H1 (cell line): ENCODE measurements at regions not wholly inside any gene's neighbourhood (a gene's known extent, or its start where the extent isn't known, plus 50 kb on each side); places are given as distances from the start of the nearest gene placed in this dataset.

Source experiments
- CTCF ChIA-PET: fragments of 300-600 bp; sonication (Branson Sonifier 250); formaldehyde crosslinking; loops from one replicate; lab custom pipeline; 2021; ENCODE audit not compliant: partially characterized antibody; lab: Charles Lee
- POLR2A ChIA-PET: fragments of 300-600 bp; sonication (Branson Sonifier 250); formaldehyde crosslinking; loops from one replicate; lab custom pipeline; 2021; ENCODE audit warnings: inconsistent platforms; ENCODE audit not compliant: partially characterized antibody; lab: Charles Lee
- DNase-seq, 2 experiments: peaks; one replicate each; pipeline versions ENCODE4 v3.0.0 to v3.0.0-alpha.2; 2010 to 2022; ENCODE audit warnings: low spot score in 2 of 2, low read depth in 1 of 2, mixed read lengths in 1 of 2
- FAIRE-seq: peaks from 2 replicates; lab custom pipeline; 2011; peaks lifted over from hg19 to GRCh38; lab: Jason Lieb, UNC
- H2AFZ ChIP-seq: 2 replicates; pipeline ENCODE4 v1.8.1; 2012; ENCODE audit warnings: low read length, inconsistent platforms
- H2AK5ac ChIP-seq: 2 replicates; pipeline ENCODE4 v1.6.1; 2013; ENCODE audit warnings: low read depth, low read length
- H2BK120ac ChIP-seq: replicated peaks from 2 replicates; pipeline ENCODE3; 2013; ENCODE audit warnings: low read depth, low read length, inconsistent platforms
- H2BK12ac ChIP-seq: 2 replicates; pipeline ENCODE4 v1.6.1; 2013; ENCODE audit warnings: low read depth, low read length
- H2BK15ac ChIP-seq: 2 replicates; pipeline ENCODE4 v1.6.1; 2013; ENCODE audit warnings: low read length
- H2BK20ac ChIP-seq: 2 replicates; pipeline ENCODE4 v1.6.1; 2013; ENCODE audit warnings: low read length
- H2BK5ac ChIP-seq: 2 replicates; pipeline ENCODE4 v1.6.1; 2013; ENCODE audit warnings: low read depth, low read length
- H3K14ac ChIP-seq: 2 replicates; pipeline ENCODE4 v1.6.1; 2013; ENCODE audit warnings: inconsistent platforms; ENCODE audit not compliant: insufficient read length
- H3K18ac ChIP-seq: 2 replicates; pipeline ENCODE4 v1.6.1; 2013; ENCODE audit warnings: low read length; ENCODE audit errors: extremely low read depth
- H3K23ac ChIP-seq: 2 replicates; pipeline ENCODE4 v1.6.1; 2013; ENCODE audit warnings: inconsistent platforms; ENCODE audit not compliant: insufficient read length
- H3K23me2 ChIP-seq: 2 replicates; pipeline ENCODE4 v1.6.1; 2013; ENCODE audit warnings: low read depth, low read length
- H3K27ac ChIP-seq: 2 replicates; pipeline ENCODE4 v1.6.1; 2011; ENCODE audit warnings: low read depth, low read length, inconsistent platforms
- H3K27me3 ChIP-seq, 4 experiments: replicated peaks in 1 of 4; 1 replicate in 1 of 4; 2 replicates in 3 of 4; pipeline versions ENCODE4 v1.6.1 to v1.8.1; 2011 to 2013; ENCODE audit warnings: low read length in 3 of 4, mild to moderate bottlenecking in 3 of 4, inconsistent platforms in 2 of 4, mixed read lengths in 2 of 4, moderate library complexity in 1 of 4; ENCODE audit not compliant: control insufficient read depth in 3 of 4, insufficient read depth in 3 of 4; ENCODE audit errors: extremely low read depth in 1 of 4
- H3K36me3 ChIP-seq, 4 experiments: 2 replicates each; pipeline versions ENCODE4 v1.6.1 to v1.8.1; 2011 to 2013; ENCODE audit warnings: mild to moderate bottlenecking in 4 of 4, low read length in 3 of 4, moderate library complexity in 2 of 4, control low read depth in 1 of 4, inconsistent platforms in 1 of 4; ENCODE audit not compliant: insufficient read depth in 4 of 4, control insufficient read depth in 2 of 4
- H3K4ac ChIP-seq: replicated peaks from 2 replicates; pipeline ENCODE3; 2013; ENCODE audit warnings: low read length, low read depth, mixed read lengths, inconsistent platforms; ENCODE audit not compliant: insufficient read length
- H3K4me1 ChIP-seq, 4 experiments: replicated peaks in 1 of 4; 1 replicate in 1 of 4; 2 replicates in 3 of 4; pipeline versions ENCODE4 v1.6.1 to v1.8.1; 2011 to 2013; ENCODE audit warnings: low read length in 3 of 4, inconsistent platforms in 2 of 4, mixed read lengths in 1 of 4; ENCODE audit not compliant: insufficient read depth in 4 of 4, control insufficient read depth in 3 of 4
- H3K4me2 ChIP-seq, 2 experiments: 2 replicates each; pipeline versions ENCODE4 v1.6.1 to v1.8.1; 2011 to 2013; ENCODE audit warnings: low read depth in 2 of 2, low read length in 2 of 2, control low read depth in 1 of 2, inconsistent platforms in 1 of 2, mild to moderate bottlenecking in 1 of 2; ENCODE audit not compliant: insufficient read depth in 1 of 2
- H3K4me3 ChIP-seq, 4 experiments: fragments of 200-600, 300-600 bp in 1 of 4; sonication (generic), shearing (Covaris generic), sonication (Bioruptor Twin) in 1 of 4; 2 replicates each; pipeline versions ENCODE4 v1.5.1 to v1.8.1; 2011 to 2016; ENCODE audit warnings: low read length in 4 of 4, low read depth in 3 of 4, control low read depth in 2 of 4, inconsistent platforms in 2 of 4, mild to moderate bottlenecking in 2 of 4, mixed read lengths in 1 of 4, moderate library complexity in 1 of 4; ENCODE audit not compliant: insufficient read depth in 2 of 4; ENCODE audit errors: extremely low read depth in 1 of 4
- H3K56ac ChIP-seq: replicated peaks from 2 replicates; pipeline ENCODE3; 2013; ENCODE audit warnings: low read depth, mild to moderate bottlenecking, mixed read lengths, low read length, inconsistent platforms; ENCODE audit not compliant: insufficient read length
- H3K79me1 ChIP-seq: 2 replicates; pipeline ENCODE4 v1.6.1; 2013; ENCODE audit warnings: low read depth, low read length, control low read depth
- H3K79me2 ChIP-seq, 2 experiments: 2 replicates each; pipeline versions ENCODE4 v1.6.1 to v1.8.1; 2012 to 2013; ENCODE audit warnings: low read length in 2 of 2, mild to moderate bottlenecking in 2 of 2, inconsistent platforms in 1 of 2; ENCODE audit not compliant: insufficient read depth in 2 of 2, control insufficient read depth in 1 of 2
- H3K9ac ChIP-seq, 4 experiments: replicated peaks in 1 of 4; 1 replicate in 1 of 4; 2 replicates in 3 of 4; pipeline versions ENCODE4 v1.6.1 to v1.8.1; 2011 to 2013; ENCODE audit warnings: low read depth in 3 of 4, low read length in 3 of 4, control low read depth in 2 of 4, mild to moderate bottlenecking in 2 of 4, moderate library complexity in 2 of 4, inconsistent platforms in 1 of 4; ENCODE audit errors: extremely low read depth in 1 of 4
- H3K9me3 ChIP-seq, 2 experiments: 2 replicates each; pipeline versions ENCODE4 v1.6.1 to v1.8.1; 2012 to 2013; ENCODE audit warnings: mild to moderate bottlenecking in 2 of 2, moderate library complexity in 2 of 2, control low read depth in 1 of 2, inconsistent platforms in 1 of 2, low read depth in 1 of 2, low read length in 1 of 2, mixed read lengths in 1 of 2; ENCODE audit not compliant: insufficient read depth in 2 of 2
- H4K20me1 ChIP-seq, 2 experiments: replicated peaks in 1 of 2; 2 replicates each; pipeline versions ENCODE3 to v1.8.1; 2011 to 2013; ENCODE audit warnings: inconsistent platforms in 2 of 2, low read length in 2 of 2, mild to moderate bottlenecking in 1 of 2; ENCODE audit not compliant: insufficient read depth in 2 of 2, control insufficient read depth in 1 of 2
- H4K5ac ChIP-seq: 2 replicates; pipeline ENCODE4 v1.6.1; 2013; ENCODE audit warnings: low read length, low read depth, mixed read lengths, inconsistent platforms; ENCODE audit not compliant: insufficient read length
- H4K8ac ChIP-seq: 2 replicates; pipeline ENCODE4 v1.8.0; 2013; ENCODE audit warnings: mild to moderate bottlenecking, moderate library complexity, low read length, inconsistent platforms; ENCODE audit not compliant: insufficient read depth; ENCODE audit errors: extremely low read depth
- H4K91ac ChIP-seq: replicated peaks from 2 replicates; pipeline ENCODE3; 2013; ENCODE audit warnings: low read length, mixed read lengths, inconsistent platforms; ENCODE audit not compliant: insufficient read length
- ATF3 ChIP-seq: IDR thresholded peaks from 2 replicates; pipeline ENCODE4 v1.6.1; 2011; ENCODE audit warnings: low read depth, mild to moderate bottlenecking, low read length; ENCODE audit not compliant: insufficient read depth
- BCL11A ChIP-seq, 2 experiments: IDR thresholded peaks; one replicate each; pipeline ENCODE4 v1.6.1; 2011; ENCODE audit warnings: low read depth in 2 of 2, low read length in 2 of 2, mild to moderate bottlenecking in 2 of 2
- CHD2 ChIP-seq: IDR thresholded peaks from 2 replicates; pipeline ENCODE4 v1.6.1; 2012; ENCODE audit warnings: low read length, improper control_type of control experiment
- TBP ChIP-seq: IDR thresholded peaks from 2 replicates; pipeline ENCODE4 v1.6.1; 2011; ENCODE audit warnings: low read depth, low read length, improper control_type of control experiment
- TEAD4 ChIP-seq: IDR thresholded peaks from 2 replicates; pipeline ENCODE4 v1.6.1; 2012; ENCODE audit warnings: low read depth, low read length, inconsistent platforms, mixed read lengths
- WGBS, 2 experiments: shearing (Covaris generic) in 1 of 2; methylation state at CpG; one replicate each; pipeline versions ENCODE4 v1.1.6 to v1.1.7; 2013 to 2015; ENCODE audit warnings: low lambda C conversion rate in 2 of 2, mixed read lengths in 2 of 2, inconsistent platforms in 1 of 2, low coverage in 1 of 2, missing lambda C conversion rate in 1 of 2; ENCODE audit not compliant: insufficient replicate concordance in 2 of 2, insufficient coverage in 1 of 2, insufficient read length in 1 of 2; ENCODE audit errors: extremely low coverage in 1 of 2, missing lambda C conversion rate in 1 of 2; 5-methylcytosine and 5-hydroxymethylcytosine counted together

GRCh38 chr4:28436191-28437080 is 1575.8 kb downstream of the STIM2 start:
- no peak for DNase-seq
- TF ChIP-seq ATF3 (no peak), TBP (no peak), BCL11A (IDR thresholded peaks at IDR 0.05; ENCODE audit: low read depth in 2 of 2, low read length in 2 of 2) (no peak), CHD2 (no peak), TEAD4 (no peak)
- TF ChIP-seq, all 59 proteins: peak for 0
- no peaks in the 10 kb centered on the region for H3K79me1 ChIP-seq
- no peaks in the 10 kb centered on the region for H4K20me1 ChIP-seq
- H3K18ac ChIP-seq, result no peak overlapping the region; the same call in 1 of the 2 replicates
- H2BK20ac ChIP-seq, result no peak overlapping the region
- 0 out of 2 replicates have a peak overlapping the region, but pooled peaks have one; percentile 66 for H2BK5ac ChIP-seq
- no peak overlapping the region for H3K23ac ChIP-seq
- no peak overlapping the region for H2BK12ac ChIP-seq
- H3K4ac ChIP-seq, result no peak overlapping the region
- no peak overlapping the region for H3K4me2 ChIP-seq
- H4K5ac ChIP-seq, result no peak overlapping the region
- H2AFZ ChIP-seq, result peak overlapping the region; percentile 54; the same call in 1 of the 2 replicates
- no peaks in the 10 kb centered on the region for H3K79me2 ChIP-seq
- H4K91ac ChIP-seq, result no peak overlapping the region
- no peak overlapping the region for H2AK5ac ChIP-seq
- POLR2A ChIA-PET, result no interaction called here
- no peak for FAIRE-seq
- H2BK15ac ChIP-seq, result no peak overlapping the region
- H3K4me1 ChIP-seq, result peaks cover 0 to 10% (median 4%) of the 10 kb centered on the region in 4 experiments; a peak in 3 of 7 replicates
- CTCF ChIA-PET, result interaction anchor here (0.9 kb wide), 1 partner anchor 13 kb away, joined by 3 read pairs; no protein-coding TSS in a partner anchor
- H3K23me2 ChIP-seq, result no peaks in the 10 kb centered on the region
- no peak overlapping the region for H4K8ac ChIP-seq
- 79% methylated on average over 10 of the region's 10 CpGs; no CpG with 5 or more reads in 1 of the 2 experiments for WGBS, 2 experiments
- no peak overlapping the region for H3K27ac ChIP-seq
- H2BK120ac ChIP-seq, result no peak overlapping the region
- H3K56ac ChIP-seq, result no peak overlapping the region
- H3K14ac ChIP-seq, result no peak overlapping the region
- no peaks in the 10 kb centered on the region for H3K36me3 ChIP-seq
- H3K27me3 ChIP-seq, result no peaks in the 10 kb centered on the region
- no peak overlapping the region for H3K4me3 ChIP-seq
- no peak overlapping the region for H3K9ac ChIP-seq
- no peaks in the 10 kb centered on the region for H3K9me3 ChIP-seq
